GM21515 (cell line): ENCODE measurements at regions not wholly inside any gene's neighbourhood (a gene's known extent, or its start where the extent isn't known, plus 50 kb on each side); places are given as distances from the start of the nearest gene placed in this dataset.

Experiments used
- ATAC-seq: cut with Tn5 transposase; IDR thresholded peaks from one replicate; pipeline ENCODE4 v1.9.1; 2021; ENCODE audit not compliant: unreplicated experiment

DNA sequence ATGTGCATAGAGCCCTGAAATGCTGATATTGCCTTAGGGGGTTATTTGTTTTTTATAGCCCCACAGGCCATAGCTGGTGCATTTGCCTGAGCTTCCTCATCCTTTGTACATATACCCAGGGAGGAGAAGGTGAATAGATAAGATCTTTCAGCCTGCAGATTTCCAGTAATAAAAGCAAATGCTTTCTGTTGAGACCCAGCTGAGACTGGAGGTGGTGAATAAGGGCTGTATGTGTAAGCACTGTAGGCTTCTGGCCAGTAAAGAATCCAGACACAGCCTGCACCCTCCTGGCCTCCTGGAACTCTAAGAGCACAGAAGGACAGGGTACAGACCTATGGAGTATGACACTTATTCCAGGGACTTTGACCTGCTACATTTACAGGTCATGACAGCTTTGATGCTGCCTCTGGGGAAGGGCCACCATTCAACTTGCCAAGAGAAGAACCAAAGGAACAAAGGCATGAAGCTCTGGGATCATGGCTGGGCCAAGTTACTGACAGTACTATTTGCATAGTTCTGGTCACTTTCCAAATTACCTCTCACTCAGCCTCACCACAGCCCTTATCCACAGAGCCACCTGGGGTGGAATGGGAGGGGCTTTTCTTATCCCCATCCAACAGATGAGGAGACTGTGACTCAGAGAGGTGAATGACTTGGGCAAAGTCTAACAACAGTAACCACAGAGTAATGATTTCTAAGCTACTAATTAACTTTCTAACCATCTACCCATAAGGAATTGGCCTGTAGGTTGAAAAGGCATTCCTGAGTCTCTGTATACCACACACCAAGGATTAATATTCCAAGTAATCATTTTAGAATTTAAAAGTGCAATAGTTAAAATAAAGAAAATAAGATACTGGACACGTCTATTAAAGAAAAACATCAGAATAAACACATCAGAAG is 604.5 kb upstream of the KLF4 start:
- ATAC-seq: no peak

DNA sequence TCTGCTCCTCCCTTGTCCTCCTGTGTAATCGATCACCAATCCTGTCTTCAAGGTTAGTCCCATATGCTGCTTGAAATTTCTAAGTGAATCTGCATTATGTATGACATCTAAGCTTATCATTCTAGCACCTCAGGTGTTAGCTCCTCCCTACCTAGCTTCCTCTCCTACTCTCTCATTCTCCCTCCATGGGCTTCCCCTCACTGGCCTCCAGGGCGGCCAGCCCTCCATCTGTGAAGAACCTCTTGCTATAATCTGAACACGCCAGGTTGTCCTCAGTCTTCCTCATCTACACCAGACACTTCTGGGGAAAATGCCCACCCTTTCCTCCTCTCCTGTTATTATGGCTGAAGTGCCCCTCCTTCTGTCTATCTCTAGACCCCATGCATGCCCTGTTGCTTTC is 599.3 kb upstream of the KLF4 start:
- no peak for ATAC-seq

DNA sequence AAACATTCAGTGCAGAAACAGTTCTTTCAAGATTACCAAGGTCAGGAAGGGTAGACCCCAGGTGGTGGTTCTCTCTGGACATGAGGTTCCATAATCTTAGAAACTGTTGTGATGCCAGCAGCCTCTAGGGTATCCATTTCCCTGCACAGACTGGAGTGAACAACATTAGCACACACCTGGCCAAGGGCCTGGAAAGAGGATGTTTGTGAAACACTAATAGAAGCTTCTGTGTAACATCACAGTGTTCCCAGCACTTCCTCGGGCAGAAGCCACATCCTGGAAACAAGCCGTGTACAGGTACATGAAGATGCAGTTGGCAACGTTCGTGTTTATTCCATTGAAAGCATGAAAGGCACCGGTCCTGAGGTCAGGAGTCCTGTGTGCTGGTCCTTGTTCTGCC is 598.2 kb upstream of the KLF4 start:
- no peak for ATAC-seq

DNA sequence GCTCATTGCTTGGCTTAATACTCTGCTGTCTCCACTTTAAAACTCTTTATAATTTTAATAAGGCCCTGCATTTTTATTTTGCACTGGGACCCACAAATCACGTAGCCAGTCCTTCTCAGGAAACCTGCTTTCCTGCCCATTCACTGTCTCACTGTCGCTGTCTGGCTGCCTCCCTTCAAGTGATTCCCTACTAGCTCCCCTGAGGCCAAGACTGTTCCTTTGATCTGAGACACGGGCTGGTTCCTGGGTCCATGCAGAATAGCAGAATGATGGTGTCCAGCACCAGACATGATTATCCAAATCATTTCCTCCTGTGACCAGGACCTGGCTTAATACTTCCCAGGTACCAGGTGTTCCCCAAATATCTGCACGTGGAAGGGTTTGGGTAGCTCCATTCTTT is 597.1 kb upstream of the KLF4 start:
- ATAC-seq: no peak

DNA sequence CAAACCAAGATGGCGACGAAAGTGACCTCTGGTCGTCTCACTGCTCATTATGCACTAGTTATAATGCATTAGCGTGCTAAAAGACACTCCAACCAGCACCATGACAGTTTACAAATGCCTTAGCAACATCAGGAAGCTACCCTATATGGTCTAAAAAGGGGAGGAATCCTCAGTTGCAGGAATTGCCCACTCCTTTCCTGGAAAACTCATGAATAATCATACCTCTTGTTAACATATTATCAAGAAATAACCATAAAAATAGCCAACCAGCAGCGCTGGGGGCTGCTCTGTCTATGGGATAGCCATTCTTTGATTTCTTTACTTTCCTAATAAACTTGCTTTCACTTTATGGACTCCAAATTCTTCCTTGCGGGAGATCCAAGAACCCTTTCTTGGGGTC is 595.7 kb upstream of the KLF4 start:
- ATAC-seq: no peak

DNA sequence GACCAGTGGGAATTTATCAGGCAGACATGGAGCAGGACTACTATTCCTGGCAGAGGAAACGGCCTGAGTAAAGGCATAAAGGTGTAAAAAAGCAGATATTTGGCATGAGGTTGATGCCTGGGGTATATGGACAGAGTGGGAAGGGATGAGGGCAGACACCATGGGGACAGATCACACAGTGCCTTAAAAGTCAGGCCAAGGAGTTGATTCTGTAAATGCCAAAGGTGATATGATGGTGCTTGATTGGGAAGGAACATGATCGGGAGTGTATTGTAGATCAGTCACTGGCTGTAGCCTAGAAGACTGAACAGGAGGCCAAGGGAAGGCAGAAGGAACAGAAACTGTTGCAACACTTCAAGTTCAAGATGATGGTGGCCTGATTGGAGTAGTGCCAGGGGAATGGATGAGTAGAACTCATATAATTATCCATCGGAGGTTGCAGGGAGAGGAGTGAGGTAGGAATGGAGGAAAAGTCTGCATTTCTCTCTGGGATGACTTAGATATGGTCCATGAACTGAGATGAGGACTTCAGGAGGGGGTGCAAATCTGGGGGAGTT is 594.3 kb upstream of the KLF4 start:
- no peak for ATAC-seq

DNA sequence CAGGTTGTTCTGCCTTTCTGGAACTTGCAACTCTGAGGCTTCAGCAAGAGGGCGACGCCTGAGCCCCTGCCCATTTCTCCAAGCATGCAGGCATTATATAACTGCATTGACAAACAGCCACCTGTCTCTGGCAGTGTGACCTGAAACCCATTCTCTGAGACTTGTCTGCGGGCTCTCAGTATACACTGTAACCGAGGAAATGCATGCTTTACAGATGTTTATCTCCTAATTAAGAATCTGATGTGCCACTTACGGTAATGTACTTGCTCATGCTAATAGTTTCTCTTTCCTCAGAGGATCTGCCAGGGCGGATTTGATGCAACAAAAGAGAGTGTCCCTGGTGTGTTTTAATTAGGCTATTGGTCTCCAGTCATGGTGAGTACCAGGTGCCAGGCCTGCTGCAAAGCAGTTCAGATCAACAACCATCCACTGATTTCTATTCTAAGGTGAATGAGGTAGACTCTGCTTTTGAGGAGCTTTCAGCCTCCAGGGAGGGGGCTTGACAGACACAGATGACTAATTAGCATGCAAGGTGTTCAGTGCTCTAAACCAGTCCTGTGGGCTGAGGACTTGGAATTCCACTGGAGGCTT is 593.7 kb upstream of the KLF4 start:
- ATAC-seq: no peak

DNA sequence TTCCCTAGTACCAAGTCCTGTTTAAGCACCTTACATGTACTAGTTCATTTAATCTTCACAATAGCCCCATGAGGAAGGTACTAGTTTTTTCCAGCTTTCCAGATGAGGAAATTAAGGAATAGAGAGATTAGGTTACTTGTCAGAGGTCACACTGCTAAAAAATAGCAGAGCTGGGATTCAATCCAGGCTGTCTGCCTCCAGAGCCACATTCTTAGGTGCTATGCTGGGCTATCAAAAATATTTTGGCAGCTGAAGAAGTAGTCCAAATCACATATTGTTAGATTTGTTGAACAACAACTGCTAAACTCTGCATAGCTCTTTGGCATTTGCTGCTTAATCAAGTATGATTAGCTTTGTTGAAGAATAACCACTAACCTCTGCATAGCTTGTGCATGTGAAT is 591.5 kb upstream of the KLF4 start:
- no peak for ATAC-seq

DNA sequence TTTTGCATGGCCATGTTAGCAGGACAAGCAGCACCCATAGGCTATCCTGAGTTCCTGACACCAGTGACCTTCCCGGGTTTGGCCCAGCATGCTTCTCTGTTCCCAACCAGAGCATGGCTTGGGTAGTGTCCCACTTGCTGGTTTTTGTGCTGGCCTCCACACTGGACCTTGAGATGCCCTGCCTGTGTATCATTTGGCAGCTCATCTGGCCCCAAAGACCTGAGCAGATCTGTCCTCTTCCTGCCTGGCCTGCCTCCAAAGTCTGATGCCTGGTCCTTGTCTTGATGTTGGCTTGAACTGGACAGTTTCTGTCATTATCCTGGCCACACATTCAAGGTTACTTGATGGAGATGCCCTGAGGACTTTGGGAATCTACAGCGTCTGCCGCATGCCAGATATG is 590.7 kb upstream of the KLF4 start:
- no peak for ATAC-seq

DNA sequence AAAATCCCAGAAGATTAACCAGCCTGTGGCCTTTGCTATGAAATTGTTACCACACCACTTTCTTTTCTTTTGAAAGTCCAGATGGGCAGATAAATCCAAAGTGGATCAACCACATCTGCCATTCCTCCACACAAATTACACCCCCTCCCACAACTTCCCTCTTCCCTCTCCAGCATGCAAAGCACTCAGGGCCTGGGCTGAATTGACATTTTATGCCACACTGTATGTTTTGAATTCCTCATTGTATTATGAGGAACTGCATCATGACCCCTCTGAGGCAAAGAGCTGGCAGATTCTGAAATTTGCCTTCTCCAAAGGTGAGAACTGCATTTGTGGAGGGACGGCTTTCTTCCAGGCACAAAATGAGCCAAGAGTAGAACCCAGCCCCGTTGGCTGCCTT is 589.2 kb upstream of the KLF4 start:
- no peak for ATAC-seq

DNA sequence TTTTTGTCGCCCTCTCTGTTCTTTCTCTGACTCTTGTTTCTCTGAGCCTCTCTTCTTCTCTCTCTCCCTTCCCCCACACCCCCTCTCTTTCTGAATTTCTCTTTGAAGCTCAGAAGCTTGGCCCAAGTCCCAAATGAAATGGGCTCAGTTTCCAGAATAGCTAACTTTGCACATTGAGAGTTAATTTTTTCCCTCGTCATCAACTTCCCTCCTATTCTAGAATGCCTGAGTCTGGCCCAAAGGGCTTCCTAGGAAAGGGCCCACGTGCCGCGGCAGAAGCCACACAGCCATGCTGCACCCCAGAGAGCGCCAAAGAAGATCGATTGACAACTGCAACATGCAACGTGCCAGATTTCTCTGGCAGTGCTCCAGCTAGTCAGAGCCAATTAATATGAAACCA is 588.8 kb upstream of the KLF4 start:
- ATAC-seq: no peak

DNA sequence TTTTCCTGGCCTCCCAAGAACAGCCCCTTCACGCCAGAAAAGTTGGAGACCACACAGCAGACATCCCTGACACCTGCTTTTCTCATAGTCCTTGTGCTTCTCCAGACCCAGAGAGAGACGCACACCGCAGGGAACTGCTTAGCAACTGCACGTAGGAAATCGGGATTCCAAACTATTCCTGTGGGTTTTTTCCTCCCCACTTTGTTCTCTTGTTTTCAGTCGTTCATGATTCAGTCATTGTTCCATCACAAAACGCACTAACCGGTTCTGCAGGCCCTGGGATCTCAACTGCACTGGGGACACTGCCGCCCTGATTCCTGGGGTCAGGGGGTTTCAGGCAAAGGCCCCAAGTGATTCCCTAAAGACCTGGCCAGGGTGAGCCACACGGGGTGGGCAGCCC is 588.0 kb upstream of the KLF4 start:
- ATAC-seq: no peak

DNA sequence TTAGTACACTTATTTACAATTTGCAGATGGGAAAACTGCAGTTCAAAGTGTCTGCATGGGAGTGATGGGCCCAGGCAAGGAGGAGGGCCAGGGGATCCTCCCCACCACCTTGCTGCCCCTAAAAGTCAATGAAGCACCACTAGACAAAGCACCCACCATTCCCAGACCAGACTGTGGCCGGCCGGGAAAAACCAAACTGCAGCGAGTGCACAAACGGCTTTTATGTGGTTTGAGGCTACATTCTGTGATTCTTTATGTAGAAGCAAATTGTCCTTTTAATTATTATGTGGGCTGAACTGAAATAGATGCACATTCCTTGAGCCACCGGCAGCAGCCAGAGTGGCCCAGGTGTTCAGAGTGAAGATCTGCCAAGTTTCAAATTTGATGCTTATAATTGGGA is 585.3 kb upstream of the KLF4 start:
- no peak for ATAC-seq

DNA sequence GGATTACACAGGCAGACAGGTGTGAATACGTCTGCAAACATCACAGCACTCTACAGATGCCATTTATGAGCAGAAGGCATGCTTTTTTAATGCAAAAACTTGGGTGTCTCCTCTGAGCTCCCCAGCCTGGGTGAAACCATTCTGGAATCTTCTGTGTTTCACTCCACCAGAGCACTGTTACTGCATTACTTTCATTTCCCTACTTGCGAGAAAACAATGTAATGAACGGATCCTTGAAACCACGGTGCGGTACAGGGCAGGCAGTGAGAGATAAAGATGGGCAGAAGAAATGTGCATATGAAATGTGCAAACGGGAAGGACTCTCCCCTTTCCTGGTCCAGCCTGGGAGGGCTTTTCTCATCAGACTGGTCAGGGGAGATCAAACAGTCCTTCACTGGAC is 584.3 kb upstream of the KLF4 start:
- ATAC-seq: no peak

DNA sequence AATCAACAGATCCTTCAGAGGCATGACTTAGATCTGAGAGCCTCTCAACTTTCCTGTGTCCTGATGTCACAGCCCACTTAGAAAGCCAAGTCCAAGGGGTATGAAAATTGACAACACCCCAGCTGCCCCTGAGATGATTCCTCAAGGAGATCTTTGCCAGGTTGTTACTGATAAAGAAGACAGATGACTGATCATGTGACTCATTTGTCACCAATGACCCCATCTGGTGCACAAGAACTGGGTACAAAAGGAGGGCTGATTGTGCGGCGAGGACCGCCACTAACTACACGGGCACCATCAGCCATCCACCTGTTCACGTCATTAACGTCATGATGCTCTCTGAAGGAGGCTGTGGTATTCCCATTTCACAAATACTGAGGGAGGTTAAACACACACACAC is 583.2 kb upstream of the KLF4 start:
- no peak for ATAC-seq

DNA sequence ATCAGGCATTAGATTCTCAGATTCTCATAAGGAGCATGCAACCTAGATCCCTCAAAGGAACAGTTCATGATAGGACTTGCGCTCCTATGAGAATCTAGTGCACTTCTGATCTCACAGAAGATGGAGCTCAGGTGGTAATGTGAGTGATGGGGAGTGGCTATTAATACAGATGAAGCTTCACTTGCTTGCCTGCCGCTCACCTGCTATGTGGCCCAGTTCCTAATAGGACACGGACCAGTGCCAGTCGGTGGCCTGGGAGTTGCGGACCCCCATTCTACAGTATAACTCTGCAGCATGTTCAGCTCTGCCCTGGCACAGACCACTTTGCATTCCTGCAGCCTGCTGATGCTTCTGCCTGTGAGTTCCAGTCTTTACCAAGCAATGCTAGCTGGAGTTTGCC is 581.3 kb upstream of the KLF4 start:
- no peak for ATAC-seq

DNA sequence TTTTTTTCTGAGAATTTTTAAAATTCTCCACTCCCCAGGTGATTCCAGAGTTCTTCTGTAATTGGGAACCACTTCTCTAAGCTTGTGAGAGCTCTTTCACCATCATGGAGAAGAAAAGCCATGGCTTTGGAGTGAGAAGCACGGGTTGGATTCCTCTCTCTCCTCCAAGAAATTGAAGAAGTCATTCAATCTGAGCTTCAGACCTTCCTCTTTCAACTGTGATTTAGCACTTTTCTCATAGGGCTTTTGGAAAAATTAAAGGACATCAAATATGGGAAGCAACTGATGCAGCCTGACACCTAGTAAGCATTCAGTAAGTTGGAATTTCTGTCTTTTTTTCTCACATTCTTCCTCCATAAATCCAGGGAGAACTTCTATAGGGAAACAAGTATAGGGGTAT is 580.4 kb upstream of the KLF4 start:
- ATAC-seq: no peak

DNA sequence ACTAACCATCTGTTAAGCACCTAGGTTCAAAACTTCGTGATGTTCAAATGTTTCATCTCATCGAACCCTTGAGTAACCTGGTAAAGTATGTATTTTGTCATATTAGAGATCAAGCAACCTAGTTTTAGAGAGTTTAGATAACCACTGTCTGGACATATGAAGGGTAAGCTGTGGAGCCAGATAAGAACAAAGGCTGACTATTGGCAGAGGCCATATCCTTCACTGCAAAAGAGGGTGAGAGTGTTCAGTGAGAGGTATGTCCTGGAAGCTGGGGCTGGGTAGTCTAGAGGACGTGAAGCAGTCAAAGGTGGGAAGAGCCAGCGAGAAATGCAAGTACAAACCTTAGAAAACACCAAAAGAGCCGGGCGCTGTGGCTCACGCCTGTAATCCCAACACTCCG is 573.1 kb upstream of the KLF4 start:
- no peak for ATAC-seq

DNA sequence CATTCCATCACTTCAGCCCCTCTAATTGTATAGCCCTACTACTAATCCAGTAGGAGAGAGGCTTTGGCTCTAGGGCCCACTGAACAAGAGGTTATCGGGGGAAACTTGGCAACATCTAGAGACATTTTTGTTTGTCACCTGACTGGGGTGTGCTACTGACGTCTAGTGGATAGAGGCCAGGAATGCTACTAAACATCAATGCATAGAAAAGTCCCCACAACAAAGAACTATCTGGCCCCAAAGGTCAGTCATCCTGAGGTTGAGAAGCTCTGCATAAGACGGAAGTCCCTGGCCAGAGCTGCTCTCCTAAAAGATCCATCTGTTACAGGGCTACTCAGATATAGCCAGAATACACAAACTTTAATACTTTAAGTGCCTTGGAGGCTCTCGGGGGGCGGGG is 570.6 kb upstream of the KLF4 start:
- ATAC-seq: no peak

DNA sequence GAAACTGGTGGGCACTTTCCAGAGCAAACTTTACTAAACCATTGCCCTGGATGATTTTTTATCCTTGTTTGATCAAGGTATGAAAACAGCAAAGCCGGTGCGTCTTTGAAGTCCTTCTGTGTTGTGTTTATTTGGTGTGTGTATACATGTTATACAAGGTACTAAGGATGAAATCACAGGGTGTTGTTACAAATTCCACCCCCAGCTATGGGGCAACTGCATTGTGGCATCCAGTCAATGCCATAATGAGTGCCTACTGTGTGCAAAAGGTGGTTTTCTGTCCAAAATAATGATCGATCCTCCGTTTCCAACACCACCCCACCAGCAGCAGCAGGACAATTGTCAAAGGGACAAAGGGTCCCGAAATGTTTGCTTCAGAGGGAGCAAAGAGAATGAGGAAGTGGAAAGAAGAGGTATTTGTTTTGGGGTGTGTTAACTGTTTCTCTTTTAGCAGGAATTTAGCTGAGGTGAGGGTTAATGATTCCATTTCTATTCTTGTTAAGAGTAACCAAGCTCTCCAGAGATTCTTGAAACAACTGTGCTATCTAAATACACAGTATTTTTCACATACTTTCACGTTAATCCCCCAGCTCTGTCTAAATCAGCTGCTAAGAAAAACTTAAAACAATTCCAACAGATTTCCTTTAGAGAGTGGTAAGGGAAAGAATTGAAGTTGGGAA is 568.7 kb upstream of the KLF4 start:
- no peak for ATAC-seq

DNA sequence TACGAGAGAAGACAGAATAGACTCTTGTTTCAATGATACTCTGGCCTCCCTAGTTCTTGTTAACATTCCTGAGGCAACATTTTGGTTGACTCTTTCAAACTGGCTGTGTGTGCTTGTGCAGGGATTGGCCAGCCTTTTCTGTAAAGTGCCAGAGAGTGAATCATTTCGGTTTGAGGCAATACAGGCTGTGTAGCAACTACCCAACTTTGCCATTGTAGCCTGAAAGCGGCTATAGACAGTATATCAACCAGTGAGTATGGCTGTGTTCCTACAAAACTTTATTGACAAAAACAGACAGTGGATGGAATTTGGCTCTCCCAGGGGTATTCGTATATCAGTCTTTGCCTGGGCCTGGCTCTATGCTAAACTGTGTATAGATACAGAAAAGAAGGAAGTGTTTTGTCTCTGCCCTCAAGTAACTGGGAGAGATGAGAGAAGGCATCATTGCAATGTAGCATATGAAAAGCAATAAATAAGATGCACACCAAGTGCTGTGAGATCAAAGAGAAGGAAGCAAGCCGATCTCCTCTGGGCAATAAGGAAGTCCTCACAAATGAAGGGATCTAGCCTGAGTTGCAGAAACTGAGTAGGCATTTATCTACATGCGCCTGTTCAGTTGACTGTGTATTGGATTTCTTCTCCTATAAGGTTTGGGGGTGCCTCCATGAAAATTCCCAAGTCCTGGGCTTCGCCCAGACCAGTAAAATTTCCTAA is 568.0 kb upstream of the KLF4 start:
- ATAC-seq: no peak
